ENCODE measurements at regions not wholly inside any gene's neighbourhood (a gene's known extent, or its start where the extent isn't known, plus 50 kb on each side); places are given as distances from the start of the nearest gene placed in this dataset.

GRCh38 chr3:181637456-181637855, 74.3 kb upstream of the SOX2 start:
- no peak for TF ChIP-seq CTCF (conservative IDR thresholded peaks at IDR 0.05; ENCODE audit: low read depth, low read length)
- TF ChIP-seq EZH2 (IDR thresholded peaks at IDR 0.05; ENCODE audit: borderline replicate concordance, low read depth, low read length, poor library complexity, severe bottlenecking), result no peak

Measured in A673 (cell line).